Body of pancreas (tissue), 4 donors: ENCODE measurements at regions not wholly inside any gene's neighbourhood (a gene's known extent, or its start where the extent isn't known, plus 50 kb on each side); places are given as distances from the start of the nearest gene placed in this dataset.
"Not testable (repeated sequence)": the region's sequence is repeated elsewhere in the genome, so short reads cannot be mapped to it uniquely, and the experiment has no call there.

ENCODE experiments used
- CTCF ChIP-seq, 7 experiments: fragments of 450-650 bp in 4 of 7; fragments of 200-600 bp in 3 of 7; sonication (generic) in 3 of 7; IDR thresholded peaks; one replicate each; pipeline ENCODE4 v1.5.1; 2016 to 2019; ENCODE audit warnings: antibody characterized with exemption in 7 of 7
- POLR2A ChIP-seq, 3 donors: fragments of 450-650 bp; IDR thresholded peaks; one replicate each; pipeline ENCODE4 v1.6.1; 2016; ENCODE audit warnings: antibody characterized with exemption in 3 of 3, mild to moderate bottlenecking in 2 of 3

- not testable (repeated sequence) for TF ChIP-seq CTCF, POLR2A (IDR thresholded peaks at IDR 0.05)
Measured at GRCh38 chr21:9690981-9691380, 830.4 kb upstream of the TPTE start.
